DMS79 (cell line): ENCODE measurements at regions not wholly inside any gene's neighbourhood (a gene's known extent, or its start where the extent isn't known, plus 50 kb on each side); places are given as distances from the start of the nearest gene placed in this dataset.
A peak's percentile ranks its signal among the peaks of the same experiment; 100 is the strongest.

Source experiments
- DNase-seq: peaks from one replicate; lab custom pipeline; 2025; lab: John Stamatoyannopoulos, UW

DNA sequence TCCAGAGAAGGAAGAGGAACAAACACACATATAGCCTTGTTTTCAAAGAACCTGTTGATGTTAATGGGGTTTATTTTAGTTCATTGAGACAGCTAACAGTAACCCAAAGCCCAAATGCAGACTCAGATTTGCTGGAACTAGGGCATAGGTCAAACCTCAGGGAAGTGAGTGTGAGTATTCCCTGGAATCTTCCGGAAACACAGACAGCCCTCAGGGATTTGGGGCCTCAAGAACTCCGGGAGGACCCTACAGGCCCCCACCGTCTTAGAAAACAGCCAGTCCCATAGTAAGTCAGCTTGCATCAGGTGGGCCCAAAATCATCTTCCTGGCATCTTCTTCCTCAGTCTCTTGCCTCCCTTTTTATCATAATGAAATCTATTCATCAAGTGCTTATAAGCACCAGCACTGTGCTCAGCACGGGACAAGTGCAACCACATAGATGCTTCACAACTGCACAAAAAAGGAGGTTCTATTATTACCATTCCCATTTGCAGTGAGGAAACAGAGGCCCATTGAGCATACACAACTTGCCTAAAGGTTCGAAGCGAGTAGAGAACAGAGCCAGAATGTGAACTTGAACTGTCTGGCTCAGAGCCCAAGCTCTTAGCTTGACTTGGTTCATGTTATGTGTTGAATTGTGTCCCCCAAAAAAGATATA is 50.2 kb upstream of the BCL11A start:
- no peak for DNase-seq

- DNase-seq, result no peak
These were observed 51.1 kb upstream of the BCL11A start for GRCh38 chr2:60604486-60605064.

GRCh38 chr2:60605866-60606265 is 52.4 kb upstream of the BCL11A start:
- no peak for DNase-seq

GRCh38 chr2:60608679-60609078 is 55.2 kb upstream of the BCL11A start:
- no peak for DNase-seq

GRCh38 chr2:60612033-60612432 is 58.6 kb upstream of the BCL11A start:
- DNase-seq, result no peak

GRCh38 chr2:60614319-60614718 is 60.9 kb upstream of the BCL11A start:
- DNase-seq, result no peak

- DNase-seq, result no peak
These were observed 68.4 kb upstream of the BCL11A start for GRCh38 chr2:60621688-60622429.

- DNase-seq, result no peak
These were observed 69.6 kb upstream of the BCL11A start for GRCh38 chr2:60623040-60623439.

- DNase-seq, result no peak
These were observed 74.0 kb upstream of the BCL11A start for GRCh38 chr2:60627412-60627811.

GRCh38 chr2:60628026-60628425 is 74.6 kb upstream of the BCL11A start:
- no peak for DNase-seq

DNA sequence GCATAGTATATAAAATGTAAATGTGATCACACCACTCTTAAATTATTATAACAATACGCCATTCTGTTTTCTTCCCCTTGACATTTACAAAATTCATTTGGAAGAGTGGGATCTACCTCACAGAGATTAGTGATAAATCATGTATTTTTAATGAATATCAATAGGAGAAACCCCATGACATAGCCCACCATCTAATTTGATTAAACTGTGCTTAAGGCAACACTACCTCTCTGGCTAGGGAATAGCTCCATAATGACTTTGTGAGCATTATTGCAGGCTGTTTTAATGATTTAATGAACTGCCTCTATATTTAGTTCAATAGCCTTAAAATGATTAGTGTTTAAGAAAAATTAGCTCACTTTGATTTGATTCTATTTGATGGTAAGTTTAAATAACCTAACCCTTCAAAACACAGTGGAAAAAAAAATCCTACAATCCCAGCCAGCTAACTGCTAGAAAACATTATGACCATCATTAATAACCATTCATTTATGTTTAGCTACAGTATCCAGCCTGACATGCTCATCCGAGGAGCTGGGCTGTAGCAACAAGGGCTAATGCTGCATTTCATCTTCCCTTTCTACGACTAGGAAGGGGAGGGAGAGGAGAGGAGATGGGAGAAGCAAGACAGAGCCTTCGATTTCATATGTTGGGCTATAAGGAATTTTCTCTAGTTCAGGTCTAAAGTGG is 75.3 kb upstream of the BCL11A start:
- no peak for DNase-seq

DNA sequence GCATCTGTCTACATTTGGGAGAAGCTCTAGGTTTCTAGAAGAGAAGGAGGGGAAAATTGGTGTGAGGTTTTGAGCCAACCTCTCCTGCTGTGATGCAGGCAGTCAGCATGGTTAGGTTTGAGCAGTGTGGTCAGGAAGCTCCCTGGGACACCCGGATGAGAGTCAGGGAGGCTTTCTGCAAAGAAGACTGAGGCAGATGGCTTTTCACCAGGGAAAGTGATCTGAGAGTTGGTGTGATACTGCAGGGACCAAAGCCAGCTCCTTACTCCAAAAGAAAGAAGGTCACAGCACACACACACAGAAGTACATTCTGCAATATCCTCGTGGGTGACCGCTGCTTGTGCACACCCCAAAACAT is 75.8 kb upstream of the BCL11A start:
- no peak for DNase-seq

GRCh38 chr2:60629801-60630385 is 76.4 kb upstream of the BCL11A start:
- DNase-seq, result no peak

GRCh38 chr2:60633615-60634014 is 80.2 kb upstream of the BCL11A start:
- DNase-seq, result peak; percentile 33

GRCh38 chr2:60634438-60634837 is 81.0 kb upstream of the BCL11A start:
- DNase-seq, result no peak

DNA sequence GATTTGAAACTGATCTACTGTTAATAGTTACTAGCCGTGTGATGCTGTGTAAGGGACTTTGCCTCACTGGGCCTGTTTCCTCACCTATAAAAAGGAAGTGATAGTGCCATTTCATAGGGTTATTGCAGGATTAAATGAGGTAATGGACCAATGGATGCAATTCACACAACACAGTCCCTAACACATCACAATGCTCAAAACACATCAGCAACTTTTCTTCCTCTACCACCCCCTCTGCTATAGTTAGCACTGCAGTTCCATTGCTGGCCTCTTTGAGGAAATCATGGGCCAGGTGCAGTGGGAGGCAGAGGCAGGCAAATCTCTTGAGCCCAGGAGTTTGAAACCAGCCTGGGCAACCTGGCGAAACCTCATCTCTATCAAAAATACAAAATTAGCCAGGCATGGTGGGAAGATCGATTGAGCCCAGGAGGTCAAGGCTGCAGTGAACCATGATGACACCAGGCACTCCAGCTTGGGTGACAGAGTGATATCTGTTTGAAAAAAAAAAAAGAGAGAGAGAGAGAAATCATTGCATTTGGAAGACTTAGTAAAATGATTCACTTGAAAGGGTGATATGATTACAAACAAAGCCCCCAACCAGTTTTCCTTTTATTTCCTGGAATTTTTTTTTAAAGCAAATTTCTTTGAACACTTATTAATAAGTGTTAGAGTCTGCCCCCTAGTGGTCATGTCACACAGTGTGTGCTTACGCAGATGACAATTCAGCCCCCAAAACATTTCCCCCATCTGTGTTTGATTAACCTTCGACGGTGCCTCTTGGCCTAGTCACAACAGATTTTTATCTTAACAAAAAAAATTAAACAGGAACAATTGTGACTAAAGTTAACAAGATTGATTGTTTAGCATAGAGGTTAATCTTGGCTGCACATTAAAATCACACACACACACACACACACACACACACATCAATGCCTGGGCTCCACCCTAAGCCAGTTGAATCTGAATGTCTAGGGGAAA is 88.6 kb upstream of the BCL11A start:
- DNase-seq, result no peak

DNA sequence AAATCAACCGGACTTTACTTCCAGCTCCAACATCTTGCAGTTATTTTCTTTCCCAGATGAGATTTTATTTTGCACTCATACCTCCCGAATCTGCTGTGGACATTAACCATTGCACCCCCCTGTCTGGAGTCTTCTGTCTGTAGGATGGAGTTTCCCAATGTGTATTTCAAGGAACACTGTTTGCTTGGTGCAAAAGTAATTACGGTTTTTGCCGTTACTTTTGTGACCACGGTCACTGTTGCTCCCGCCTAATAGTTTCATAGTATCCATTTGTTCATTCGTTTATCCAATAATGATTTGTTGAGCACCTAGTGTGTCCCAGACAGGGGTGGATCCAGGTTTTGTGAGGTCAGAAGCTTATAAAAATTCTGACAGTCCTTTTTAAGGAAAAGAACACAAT is 90.3 kb upstream of the BCL11A start:
- DNase-seq, result no peak

GRCh38 chr2:60644951-60645350 is 91.5 kb upstream of the BCL11A start:
- DNase-seq, result no peak

- no peak for DNase-seq
These were observed 94.7 kb upstream of the BCL11A start for GRCh38 chr2:60648191-60648590.

GRCh38 chr2:60649721-60650120 is 96.3 kb upstream of the BCL11A start:
- no peak for DNase-seq

- peak; percentile 52 for DNase-seq
These were observed 99.4 kb upstream of the BCL11A start for GRCh38 chr2:60652832-60653340.
